Epithelial cell of esophagus (primary cell): ENCODE measurements at regions not wholly inside any gene's neighbourhood (a gene's known extent, or its start where the extent isn't known, plus 50 kb on each side); places are given as distances from the start of the nearest gene placed in this dataset.
A peak's percentile ranks its signal among the peaks of the same experiment; 100 is the strongest.

Experiments used
- DNase-seq: peaks from one replicate; pipeline ENCODE4 v3.0.0; 2010; ENCODE audit warnings: low read depth
- H3K4me3 ChIP-seq: 2 replicates; pipeline ENCODE4 v1.5.1; 2011; ENCODE audit warnings: mild to moderate bottlenecking, low read length, control low read depth
- CTCF ChIP-seq: IDR thresholded peaks from 2 replicates; pipeline ENCODE4 v1.5.1; 2011; ENCODE audit warnings: low read depth, mild to moderate bottlenecking, low read length, control low read depth, inconsistent platforms; ENCODE audit not compliant: insufficient read depth; ENCODE audit errors: missing control alignments

GRCh38 chr10:78703593-78703992, 365.2 kb upstream of the ZMIZ1 start:
- H3K4me3 ChIP-seq, result no peak overlapping the region
- TF ChIP-seq CTCF, result no peak
- DNase-seq, result no peak

GRCh38 chr10:78706256-78706655, 362.5 kb upstream of the ZMIZ1 start:
- no peak for TF ChIP-seq CTCF
- peak; percentile 45 for DNase-seq
- no peak overlapping the region for H3K4me3 ChIP-seq

GRCh38 chr10:78706726-78707540, 361.8 kb upstream of the ZMIZ1 start:
- no peak overlapping the region for H3K4me3 ChIP-seq
- no peak for DNase-seq
- no peak for TF ChIP-seq CTCF

GRCh38 chr10:78707745-78708144, 361.0 kb upstream of the ZMIZ1 start:
- DNase-seq, result peak; percentile 48
- TF ChIP-seq CTCF, result no peak

GRCh38 chr10:78712147-78712546, 356.6 kb upstream of the ZMIZ1 start:
- no peak for DNase-seq
- no peak overlapping the region for H3K4me3 ChIP-seq
- TF ChIP-seq CTCF, result no peak

More at GRCh38 chr10:78707745-78708144, 361.0 kb upstream of the ZMIZ1 start:
- H3K4me3 ChIP-seq, result no peak overlapping the region

GRCh38 chr10:78713659-78714058, 355.1 kb upstream of the ZMIZ1 start:
- no peak overlapping the region for H3K4me3 ChIP-seq
- no peak for TF ChIP-seq CTCF
- DNase-seq, result no peak

- no peak for TF ChIP-seq CTCF
- DNase-seq, result no peak
- H3K4me3 ChIP-seq, result no peak overlapping the region
These were observed 354.5 kb upstream of the ZMIZ1 start for GRCh38 chr10:78714225-78714624.
